ENCODE measurements at regions not wholly inside any gene's neighbourhood (a gene's known extent, or its start where the extent isn't known, plus 50 kb on each side); places are given as distances from the start of the nearest gene placed in this dataset.

DNA sequence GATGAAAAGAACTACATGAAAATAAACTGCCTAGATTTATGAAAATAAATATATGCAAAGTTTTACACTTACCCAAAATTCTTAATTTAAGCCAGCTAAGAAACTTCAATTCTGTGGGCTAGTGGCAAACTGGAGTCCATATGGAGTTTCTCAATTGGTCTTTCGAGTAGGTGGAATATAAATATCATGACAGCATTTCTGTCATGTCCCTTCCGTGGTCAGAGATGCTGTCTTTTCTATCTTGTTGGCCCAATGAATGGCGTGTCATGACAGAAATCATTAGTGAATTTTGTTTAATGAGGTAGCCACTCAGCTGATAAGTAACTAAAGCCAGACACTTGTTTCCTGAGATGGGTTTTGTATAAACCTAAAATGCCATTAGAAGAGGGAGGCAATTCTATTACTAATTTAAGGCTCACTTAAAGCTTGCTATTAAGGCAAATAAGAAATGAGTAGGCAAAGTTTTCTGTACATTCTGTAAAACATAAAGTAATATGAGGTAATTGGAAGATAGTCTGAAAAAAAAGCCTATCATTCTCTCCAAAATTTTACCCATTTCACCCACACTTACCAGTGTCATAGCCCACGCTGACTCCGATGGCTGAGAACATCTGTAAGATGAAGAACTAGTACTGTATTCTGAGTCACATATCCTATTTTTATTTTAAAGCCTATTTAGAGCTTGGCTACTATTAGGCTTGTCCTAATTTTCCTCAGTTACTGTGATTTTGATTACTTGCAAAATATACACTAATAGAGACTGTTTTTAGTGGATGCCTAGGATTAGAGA lies 419.3 kb upstream of the MEF2C start:
- DNase-seq (ENCODE audit: low read depth in 2 of 2): no peak

DNA sequence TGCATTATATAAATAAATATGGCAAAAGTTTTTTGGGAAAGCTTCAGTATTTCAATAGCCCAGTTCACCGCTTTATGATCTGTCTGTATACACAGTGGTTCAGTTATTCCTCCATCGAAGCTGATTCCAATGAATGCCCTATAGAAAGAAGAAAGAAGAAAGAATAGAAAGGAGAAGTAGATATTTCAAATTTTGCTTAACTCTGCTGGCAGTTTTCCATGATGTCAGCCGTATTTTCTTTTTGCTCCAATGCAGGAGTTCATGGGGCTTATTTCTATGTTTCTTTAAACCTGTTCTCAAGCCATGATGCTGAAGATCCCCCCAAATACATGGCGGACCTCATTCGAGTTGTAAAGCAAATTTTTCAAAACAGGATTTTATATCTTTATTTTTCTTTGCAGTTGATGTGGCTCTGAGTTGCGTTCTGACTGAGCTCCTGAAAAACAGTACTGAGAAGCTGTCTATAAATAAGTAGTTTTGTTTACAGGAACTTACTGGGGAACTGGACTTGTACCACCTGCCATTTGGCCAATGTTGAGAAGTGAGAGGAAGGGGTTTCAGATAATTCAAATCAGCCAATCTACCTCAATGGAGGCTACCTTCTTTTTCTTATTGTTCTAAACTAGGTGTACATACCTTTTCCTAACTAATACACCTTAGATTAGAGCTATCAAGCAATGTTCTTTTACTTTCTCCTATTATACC lies 418.5 kb upstream of the MEF2C start:
- no peak for DNase-seq (ENCODE audit: low read depth in 2 of 2)

DNA sequence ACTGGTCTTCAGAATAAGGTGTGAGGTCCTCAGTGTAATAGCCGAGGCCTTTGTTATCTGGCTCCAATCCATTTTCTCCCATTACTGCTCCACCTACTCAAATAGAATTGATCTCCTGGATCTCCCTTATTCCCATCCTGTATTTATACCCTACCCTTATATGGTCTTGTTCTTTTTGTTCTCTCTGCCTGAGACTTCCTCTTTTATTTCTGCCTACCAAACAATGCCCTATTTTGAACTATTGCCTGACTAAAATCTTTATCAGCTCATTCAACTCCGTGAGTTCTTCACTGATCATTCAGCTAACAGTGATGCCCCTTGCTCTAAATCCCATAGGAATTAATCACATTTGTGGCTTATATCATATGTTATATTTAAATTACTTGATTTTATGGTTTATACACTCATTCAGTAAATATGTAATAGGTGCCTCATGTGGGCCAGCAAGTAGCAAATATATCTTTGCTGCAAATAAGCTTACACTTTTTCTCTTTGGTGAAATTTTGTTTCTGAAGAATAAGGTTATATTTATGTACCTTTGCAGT lies 417.5 kb upstream of the MEF2C start:
- DNase-seq (ENCODE audit: low read depth in 2 of 2): no peak

DNA sequence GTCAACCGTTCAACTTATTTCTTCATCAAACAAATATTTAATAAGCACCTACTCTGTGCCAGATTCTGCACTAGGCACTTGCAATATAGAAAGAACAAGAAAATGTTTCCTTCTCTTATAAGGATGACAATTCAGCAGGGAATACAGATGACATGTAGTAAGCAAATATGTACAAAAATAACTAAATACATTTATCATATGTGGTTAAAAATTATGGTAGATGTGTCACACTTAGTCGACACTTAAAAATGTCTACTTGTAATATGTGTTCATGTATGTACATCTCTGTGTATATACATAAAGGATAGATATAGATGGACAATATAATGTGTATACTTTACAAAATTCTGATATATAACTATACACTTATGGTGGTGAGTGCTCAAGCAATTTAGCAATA lies 417.0 kb upstream of the MEF2C start:
- DNase-seq (ENCODE audit: low read depth in 2 of 2): no peak

DNA sequence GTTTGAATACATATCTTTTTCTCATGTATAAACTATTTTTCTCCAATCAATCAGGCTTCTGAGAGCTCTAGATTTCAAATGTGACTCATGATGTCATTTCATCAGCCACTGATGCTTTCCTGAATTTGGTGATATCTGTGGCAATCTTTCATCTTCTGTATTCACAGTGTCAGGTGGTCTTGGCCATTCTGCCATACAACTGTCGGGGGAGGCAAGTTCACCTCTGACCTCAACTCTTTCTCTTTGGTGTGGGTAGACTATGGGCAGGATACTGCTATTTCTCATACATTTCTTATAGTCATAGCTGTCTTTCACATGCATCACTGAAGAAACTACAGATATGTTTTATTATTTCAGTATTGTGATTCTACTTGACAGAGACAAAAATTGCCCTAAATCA lies 414.1 kb upstream of the MEF2C start:
- DNase-seq (ENCODE audit: low read depth in 2 of 2): no peak

DNA sequence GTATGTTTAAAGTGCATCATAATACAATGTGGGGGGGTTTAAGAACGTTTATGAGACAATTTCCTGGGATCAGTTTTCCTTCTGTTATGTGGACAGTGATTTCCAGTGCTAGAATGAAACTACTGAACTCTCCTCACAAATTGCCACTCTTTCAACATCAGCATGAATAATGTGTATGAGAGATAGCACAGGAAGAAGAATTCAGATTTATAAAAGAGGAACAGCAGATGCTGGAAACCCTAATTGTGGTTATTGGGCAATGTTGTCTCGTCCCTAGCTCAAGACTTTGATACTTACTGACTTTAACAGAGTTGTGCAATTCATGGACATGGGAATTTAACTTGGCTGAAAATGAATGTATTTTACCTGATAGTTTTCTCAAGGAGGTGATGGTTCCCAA lies 410.8 kb upstream of the MEF2C start:
- peak; percentile 70 to 71 for DNase-seq (ENCODE audit: low read depth in 2 of 2)

DNA sequence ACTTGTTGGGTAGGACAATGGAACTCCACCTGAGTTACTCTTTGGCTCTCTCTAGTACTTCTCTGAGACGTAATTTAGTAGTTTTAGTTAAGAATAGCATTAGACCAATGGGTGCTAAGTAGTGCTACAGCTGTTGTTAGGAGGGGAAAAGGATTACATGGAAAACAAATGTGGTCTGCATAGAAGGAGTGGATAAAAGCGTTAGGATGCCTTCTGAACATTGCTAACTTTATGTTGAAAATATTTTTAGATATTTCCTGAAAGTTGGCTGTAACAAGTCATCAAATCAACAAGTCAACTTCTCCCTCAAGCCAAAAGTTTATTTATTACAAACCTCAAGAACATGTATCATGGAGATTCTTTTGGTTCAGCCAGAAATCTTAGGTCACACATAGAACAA lies 409.5 kb upstream of the MEF2C start:
- no peak for DNase-seq (ENCODE audit: low read depth in 2 of 2)

DNA sequence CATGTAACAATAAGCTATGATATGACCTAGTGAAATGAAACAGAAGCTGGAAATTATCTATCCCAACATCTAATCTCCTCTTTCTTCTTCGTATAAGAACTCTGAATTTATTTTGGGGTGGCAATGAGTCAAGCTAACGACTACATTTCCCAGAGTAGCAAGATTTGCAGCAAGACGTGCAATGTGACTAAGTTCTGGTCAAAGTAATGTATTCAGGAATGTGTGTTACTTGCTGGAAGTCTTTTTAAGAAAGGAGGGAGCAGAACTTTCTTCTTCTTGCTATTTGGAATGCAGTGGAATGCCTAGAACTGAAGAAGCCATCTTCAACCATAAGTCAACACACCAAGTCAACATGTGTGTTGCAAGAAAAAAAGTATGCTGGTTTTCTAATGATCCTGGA lies 406.6 kb upstream of the MEF2C start:
- peak; percentile 64 to 67 for DNase-seq (ENCODE audit: low read depth in 2 of 2)

DNA sequence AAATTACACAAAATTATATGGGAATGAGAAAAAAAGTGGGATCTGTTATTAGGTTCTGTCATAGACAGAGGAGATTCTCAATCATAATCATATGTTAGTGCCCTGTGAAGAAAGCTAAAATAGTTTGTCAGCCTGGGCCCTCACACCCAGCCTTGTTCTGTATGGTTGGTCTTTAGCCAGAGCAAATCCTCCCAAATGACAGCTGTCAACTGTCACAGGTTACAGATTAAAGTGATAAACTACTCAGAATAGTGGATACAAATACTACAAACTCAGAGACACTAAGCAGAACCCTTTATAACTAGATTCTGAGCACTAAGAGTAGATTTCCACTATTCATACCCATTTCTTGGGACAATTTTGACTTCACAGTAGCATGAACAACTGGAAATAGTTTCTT lies 405.0 kb upstream of the MEF2C start:
- DNase-seq (ENCODE audit: low read depth in 2 of 2): no peak

DNA sequence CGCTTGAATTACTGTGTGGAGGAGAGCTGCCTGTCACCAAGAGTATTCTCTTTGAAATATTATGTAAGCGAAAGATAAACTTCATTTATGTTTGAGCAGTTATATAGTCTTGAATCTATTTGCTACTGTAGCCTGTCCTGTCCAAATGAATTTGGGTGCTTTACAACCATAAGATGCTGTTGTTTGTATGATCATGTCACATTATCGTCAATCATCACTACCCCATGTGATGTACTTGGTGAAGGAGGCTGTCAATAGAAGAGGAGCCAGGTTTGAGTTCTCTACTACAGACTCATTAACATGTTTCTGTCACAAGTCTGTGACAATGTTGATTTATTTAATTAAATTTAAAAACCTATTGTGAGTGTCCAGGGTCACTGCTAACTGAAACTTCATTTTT lies 403.3 kb upstream of the MEF2C start:
- DNase-seq (ENCODE audit: low read depth in 2 of 2): no peak

DNA sequence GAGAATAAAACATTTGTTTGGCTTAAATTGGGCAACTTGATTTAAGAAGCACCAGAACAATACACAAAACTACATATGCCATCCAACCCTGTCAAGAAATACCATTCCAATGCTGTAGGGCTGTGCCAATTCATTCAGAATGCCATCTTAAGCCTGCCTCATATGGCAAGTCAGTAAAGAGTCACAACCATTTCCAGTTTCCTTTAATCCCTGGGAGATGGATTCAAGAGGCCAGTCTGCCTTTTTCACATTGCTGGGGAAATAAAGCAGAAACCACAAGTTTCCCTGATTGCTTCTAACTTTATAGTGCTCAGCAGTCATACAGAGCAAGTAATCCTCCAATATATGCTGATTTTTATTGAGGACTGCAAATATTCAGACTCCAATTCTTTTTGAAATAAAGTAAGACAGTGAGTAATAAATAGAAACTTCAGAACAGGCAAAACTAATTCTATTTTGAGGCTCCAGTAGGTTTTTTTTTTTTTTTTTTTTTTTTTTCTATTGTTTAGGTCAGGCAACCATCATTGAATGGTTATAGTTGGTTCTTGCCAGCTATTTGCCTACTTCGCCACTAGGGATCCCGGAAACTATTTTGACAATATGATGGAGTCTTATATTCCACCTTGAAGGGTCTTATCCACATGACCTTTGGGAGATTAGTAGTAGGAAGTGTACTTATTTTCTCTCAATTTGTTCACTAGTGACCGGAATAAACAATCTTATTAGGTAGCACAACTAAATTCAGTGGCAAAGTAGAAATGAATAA lies 400.9 kb upstream of the MEF2C start:
- DNase-seq (ENCODE audit: low read depth in 2 of 2): no peak

DNA sequence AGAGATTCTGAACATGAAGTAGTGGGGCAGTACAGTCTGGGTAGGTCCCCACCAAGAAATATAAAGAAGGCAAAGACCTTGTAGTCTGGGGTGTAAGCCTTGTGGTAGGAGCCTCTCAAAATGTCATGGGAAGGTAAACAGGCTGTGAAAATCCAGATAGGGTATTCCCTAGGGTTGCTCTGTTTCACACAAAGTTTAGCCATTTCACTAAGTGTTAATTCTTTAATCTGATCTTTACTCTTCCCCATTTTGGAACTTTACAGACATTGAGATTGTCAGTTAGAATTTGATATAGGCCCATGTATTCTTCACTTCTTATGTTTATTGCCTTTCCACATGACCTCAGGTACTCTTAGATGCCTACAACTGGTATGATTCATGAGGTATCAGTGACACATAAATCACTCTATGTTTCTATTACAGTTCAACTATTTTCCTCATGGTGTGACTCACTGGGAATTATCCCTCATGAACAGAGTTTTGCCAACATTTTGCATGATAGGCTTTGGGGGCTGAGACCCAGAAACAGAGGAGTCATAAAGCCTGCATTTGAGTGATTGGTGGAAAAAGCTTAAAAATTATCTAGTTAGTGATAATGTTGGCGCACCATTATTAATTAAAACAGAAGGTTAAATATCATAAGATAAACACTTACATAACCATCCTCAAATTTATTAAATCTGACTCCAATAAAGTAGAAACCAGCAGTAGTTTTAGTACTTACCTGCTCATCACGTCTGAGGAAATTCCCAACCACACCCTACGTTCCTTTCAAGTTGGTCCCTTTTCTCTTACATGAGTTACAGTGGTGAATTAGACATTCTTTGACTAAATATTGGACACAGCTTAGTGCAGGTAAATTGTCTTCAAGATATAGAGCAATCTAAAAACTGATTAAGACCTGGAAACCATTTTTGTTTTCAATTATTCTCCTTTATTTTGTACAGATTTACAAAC lies 399.8 kb upstream of the MEF2C start:
- peak; percentile 61 to 69 for DNase-seq (ENCODE audit: low read depth in 2 of 2)

DNA sequence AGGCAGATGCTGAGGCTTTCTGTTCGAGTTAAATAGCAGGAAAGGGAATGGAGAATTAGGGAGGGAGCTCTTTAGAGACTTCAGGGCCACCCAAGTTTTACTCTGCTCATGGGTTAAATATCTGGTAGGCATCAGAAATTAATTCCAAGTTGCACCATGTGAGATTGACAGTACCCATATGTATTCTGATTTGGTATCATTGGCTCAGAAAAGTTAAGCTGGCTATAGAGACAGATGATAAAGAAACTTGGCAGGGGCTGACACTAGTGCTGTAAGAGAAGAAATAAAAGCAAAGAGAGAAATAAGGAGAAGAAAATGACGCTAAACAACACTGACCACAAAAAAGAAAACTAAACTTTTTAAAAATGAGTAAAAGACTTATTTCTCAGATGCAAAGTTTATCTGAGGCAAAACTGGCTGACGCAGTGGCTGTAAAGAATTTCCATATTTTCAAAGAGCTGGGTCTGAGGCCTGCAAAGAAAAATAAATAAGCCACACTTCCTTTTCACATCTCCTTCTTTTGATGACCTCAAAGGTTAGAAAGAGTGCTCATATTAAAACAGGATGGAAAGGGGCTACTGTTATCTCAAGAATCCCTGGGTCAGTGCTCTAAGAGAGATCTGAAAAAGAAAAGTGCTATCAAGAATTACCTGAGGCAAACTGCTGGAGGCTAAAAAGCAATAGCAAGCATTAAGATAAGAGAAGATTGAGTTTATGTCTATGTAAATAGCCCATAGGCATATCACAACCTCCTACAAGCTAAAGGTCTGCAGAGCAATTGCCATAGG lies 399.0 kb upstream of the MEF2C start:
- DNase-seq (ENCODE audit: low read depth in 2 of 2): no peak

DNA sequence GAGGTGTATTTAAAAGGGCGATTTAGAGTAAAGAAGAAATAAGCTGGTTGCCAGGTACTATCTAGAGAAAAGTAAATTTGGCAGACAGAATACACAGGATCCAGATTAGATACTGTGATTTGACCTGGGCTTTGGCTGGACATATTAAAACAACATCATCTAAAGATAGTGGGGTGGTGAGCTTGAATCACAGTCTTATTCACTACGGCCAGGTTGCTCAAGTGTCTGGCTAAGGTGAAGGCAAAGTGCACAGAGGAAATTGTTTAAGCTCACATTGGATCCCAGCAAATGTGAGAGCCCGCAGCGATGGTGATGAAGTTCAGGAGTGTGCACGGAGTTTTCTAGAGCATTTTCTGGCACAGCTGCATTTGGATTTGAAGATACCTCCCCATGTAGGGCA lies 398.2 kb upstream of the MEF2C start:
- no peak for DNase-seq (ENCODE audit: low read depth in 2 of 2)

DNA sequence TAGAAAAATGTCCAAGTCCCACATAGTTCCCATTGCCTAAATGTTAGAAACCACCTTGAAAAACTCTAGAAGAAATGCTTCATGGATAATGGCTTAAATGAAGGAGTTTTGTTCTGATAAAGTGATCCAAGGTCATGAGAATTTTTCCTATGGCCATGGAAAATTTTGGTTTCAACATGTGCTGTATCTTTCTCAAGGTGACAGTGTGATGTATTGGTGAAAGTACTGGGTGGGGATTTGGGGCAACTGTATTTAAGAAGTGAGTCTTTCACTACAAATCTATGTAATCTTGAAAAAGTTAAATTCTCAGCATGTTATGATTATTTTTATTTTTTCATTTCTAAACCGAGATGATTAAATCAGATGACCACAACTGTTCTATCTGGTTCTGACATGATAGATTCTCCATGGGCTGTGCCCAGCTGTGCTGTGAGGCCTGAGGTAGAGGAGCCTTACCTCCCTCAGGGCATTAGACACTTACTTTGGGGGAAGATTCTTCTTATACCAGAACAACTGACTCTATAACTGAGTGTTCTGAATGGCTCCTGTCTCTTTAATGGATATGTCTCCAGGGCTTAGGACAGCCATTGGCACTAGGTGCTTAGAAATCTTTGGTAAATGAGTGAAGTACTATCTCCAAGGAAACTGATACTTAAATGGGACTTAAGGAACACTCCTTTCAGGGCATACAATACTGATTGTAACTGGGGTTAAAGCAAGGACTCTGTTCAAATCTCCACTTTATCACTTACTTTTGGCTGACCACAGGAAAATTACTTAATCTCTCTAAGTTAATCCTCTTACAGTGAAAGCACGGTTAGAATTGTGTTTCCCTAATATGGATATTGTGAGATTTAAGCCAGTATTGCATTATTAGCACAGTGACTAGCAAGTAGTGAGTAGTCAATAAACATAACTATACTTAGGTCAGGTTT lies 397.4 kb upstream of the MEF2C start:
- DNase-seq (ENCODE audit: low read depth in 2 of 2): no peak

DNA sequence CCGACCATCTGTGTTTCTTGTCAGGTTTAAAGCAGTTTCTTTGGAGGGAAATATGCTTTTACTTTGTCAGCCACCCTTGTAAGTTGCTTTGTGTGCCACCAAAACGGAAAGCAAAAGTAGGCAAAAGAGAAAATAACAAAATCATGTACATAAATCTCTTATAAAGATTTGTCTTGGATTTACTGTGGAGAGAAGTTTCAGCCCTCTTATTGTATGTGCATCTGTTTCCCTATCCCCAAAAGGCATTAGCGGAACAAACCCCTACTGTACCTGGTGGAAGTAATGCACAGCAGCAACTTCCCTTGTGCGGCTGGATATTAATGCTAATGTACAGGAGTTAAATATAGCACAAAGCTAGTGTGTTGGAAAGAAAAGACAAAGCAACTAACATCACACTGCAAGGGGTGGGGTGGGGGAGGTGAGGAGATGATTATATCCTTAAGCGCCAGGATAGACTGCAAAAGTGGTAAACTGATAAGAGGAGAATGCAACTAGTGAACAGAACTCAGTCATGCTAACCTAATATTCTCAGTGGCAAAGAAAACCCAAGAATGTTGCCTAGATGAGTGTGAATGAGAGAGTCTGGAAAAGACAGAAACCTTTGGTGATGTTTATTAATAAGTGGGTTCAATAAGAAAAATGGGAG lies 396.5 kb upstream of the MEF2C start:
- no peak for DNase-seq (ENCODE audit: low read depth in 2 of 2)

DNA sequence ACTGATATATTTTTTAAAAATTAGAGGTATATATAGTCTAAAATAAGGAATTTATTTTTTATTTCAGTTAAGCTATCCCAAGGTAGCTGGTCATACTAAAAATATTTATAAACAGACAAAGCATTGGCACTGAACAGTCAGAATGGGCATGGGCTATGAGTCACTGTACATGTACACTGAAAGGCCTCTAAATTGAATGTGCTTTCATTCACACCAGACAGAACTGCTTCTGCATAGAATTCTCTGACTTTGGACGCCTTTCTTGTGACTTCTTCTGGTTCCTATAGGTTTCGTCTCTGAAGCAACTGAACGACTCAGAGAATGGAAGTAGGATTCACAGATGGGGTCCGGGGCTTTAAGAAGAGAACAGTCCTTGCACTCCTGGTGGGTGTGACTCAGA lies 394.8 kb upstream of the MEF2C start:
- DNase-seq (ENCODE audit: low read depth in 2 of 2): no peak

DNA sequence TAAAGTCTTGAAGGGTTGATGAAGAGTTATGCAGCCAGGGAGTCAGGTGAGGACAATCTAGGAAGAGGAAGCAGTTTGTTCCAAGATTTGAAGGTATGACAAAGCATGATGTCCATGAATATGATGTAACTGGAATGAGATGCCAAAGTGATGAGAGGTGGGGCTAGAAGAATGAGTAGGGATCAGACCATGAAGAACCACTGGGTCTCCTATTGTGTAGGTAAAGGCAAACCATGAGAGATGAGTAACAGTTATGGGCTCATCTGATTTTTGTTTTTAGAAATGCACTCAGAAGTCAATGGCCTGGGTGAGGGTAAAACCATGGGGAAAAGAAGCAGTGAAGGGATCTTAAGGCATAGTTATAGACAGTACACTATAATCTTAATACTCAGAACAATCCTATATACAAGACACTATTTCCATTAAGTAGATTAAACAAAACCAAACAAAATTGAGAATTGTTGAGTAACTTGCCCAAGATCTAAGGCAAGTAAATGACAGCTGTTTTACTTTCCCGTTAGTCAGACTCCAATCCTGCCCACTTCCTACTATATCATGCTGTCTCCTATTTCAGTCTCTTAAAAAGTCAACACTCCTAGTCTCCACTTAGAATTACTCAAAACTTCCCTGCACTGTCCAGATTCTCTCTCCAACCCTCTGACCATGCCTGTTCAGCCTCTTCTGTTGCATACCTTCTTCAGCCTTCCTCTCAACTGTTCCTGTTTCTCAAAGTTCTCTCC lies 393.8 kb upstream of the MEF2C start:
- no peak for DNase-seq (ENCODE audit: low read depth in 2 of 2)
